HG02798 (cell line): ENCODE measurements at regions not wholly inside any gene's neighbourhood (a gene's known extent, or its start where the extent isn't known, plus 50 kb on each side); places are given as distances from the start of the nearest gene placed in this dataset.
"Not testable (repeated sequence)": the region's sequence is repeated elsewhere in the genome, so short reads cannot be mapped to it uniquely, and the experiment has no call there.

Experiments
- ATAC-seq: cut with Tn5 transposase; IDR thresholded peaks from one replicate; pipeline ENCODE4 v1.9.1; 2021; ENCODE audit warnings: mild to moderate bottlenecking; ENCODE audit not compliant: unreplicated experiment, poor library complexity

GRCh38 chr2:37798315-37799005, 126.6 kb upstream of the RMDN2 start:
- ATAC-seq = no peak

GRCh38 chr2:37800176-37800858, 124.8 kb upstream of the RMDN2 start:
- ATAC-seq = no peak

GRCh38 chr2:37802211-37802752, 122.8 kb upstream of the RMDN2 start:
- no peak for ATAC-seq

GRCh38 chr2:37802899-37803379, 122.1 kb upstream of the RMDN2 start:
- no peak for ATAC-seq

- ATAC-seq = not testable (repeated sequence)
Observed at GRCh38 chr2:37806004-37806403, 119.1 kb upstream of the RMDN2 start.

GRCh38 chr2:37809525-37809924, 115.6 kb upstream of the RMDN2 start:
- ATAC-seq = no peak

- no peak for ATAC-seq
Observed at GRCh38 chr2:37809931-37810570, 115.0 kb upstream of the RMDN2 start.

GRCh38 chr2:37812414-37812813, 112.7 kb upstream of the RMDN2 start:
- ATAC-seq = no peak

GRCh38 chr2:37812941-37813730, 112.0 kb upstream of the RMDN2 start:
- no peak for ATAC-seq

- no peak for ATAC-seq
Observed at GRCh38 chr2:37816036-37816435, 109.1 kb upstream of the RMDN2 start.

- ATAC-seq = no peak
Observed at GRCh38 chr2:37816686-37817085, 108.4 kb upstream of the RMDN2 start.

GRCh38 chr2:37819186-37819585, 105.9 kb upstream of the RMDN2 start:
- ATAC-seq = no peak

- no peak for ATAC-seq
Observed at GRCh38 chr2:37820471-37820986, 104.6 kb upstream of the RMDN2 start.

GRCh38 chr2:37825586-37825985, 99.5 kb upstream of the RMDN2 start:
- no peak for ATAC-seq

GRCh38 chr2:37826611-37827010, 98.5 kb upstream of the RMDN2 start:
- ATAC-seq = no peak

GRCh38 chr2:37827455-37827854, 97.6 kb upstream of the RMDN2 start:
- no peak for ATAC-seq

- ATAC-seq = no peak
Observed at GRCh38 chr2:37827911-37828511, 97.1 kb upstream of the RMDN2 start.

GRCh38 chr2:37829202-37829601, 95.9 kb upstream of the RMDN2 start:
- no peak for ATAC-seq

GRCh38 chr2:37829616-37830395, 95.3 kb upstream of the RMDN2 start:
- no peak for ATAC-seq
